GM23248 (cell line): ENCODE measurements at regions not wholly inside any gene's neighbourhood (a gene's known extent, or its start where the extent isn't known, plus 50 kb on each side); places are given as distances from the start of the nearest gene placed in this dataset.

Source experiments
- DNase-seq: peaks from one replicate; pipeline ENCODE4 v3.0.0-alpha.2; 2015
- H2AFZ ChIP-seq: fragments of 200-600 bp; sonication (generic); 2 replicates; pipeline ENCODE4 v1.6.1; 2016; ENCODE audit warnings: antibody characterized with exemption
- H3F3A ChIP-seq: fragments of 200-600 bp; sonication (generic); 2 replicates; pipeline ENCODE4 v1.6.1; 2016; ENCODE audit warnings: mild to moderate bottlenecking, antibody characterized with exemption, mixed run types; ENCODE audit not compliant: insufficient read depth
- H3K27ac ChIP-seq: fragments of 200-600 bp; sonication (generic); 2 replicates; pipeline ENCODE4 v1.5.1; 2016; ENCODE audit warnings: mild to moderate bottlenecking
- H3K27me3 ChIP-seq: fragments of 200-600 bp; sonication (generic); replicated peaks from 2 replicates; pipeline ENCODE4 v1.6.1; 2016; ENCODE audit warnings: mild to moderate bottlenecking; ENCODE audit not compliant: insufficient read depth
- H3K36me3 ChIP-seq: fragments of 200-600 bp; sonication (generic); 2 replicates; pipeline ENCODE4 v1.6.1; 2016; ENCODE audit warnings: low read depth, mild to moderate bottlenecking
- H3K4me1 ChIP-seq: fragments of 200-600 bp; sonication (generic); 2 replicates; pipeline ENCODE4 v1.6.1; 2016; ENCODE audit warnings: mild to moderate bottlenecking; ENCODE audit not compliant: insufficient read depth
- H3K4me2 ChIP-seq: fragments of 200-600 bp; sonication (generic); one replicate; pipeline ENCODE4 v1.6.1; 2016; ENCODE audit warnings: mild to moderate bottlenecking; ENCODE audit not compliant: unreplicated experiment
- H3K4me3 ChIP-seq: fragments of 200-600 bp; sonication (generic); 2 replicates; pipeline ENCODE4 v1.5.1; 2016; ENCODE audit warnings: mild to moderate bottlenecking
- H3K79me2 ChIP-seq: fragments of 200-600 bp; sonication (generic); 2 replicates; pipeline ENCODE4 v1.6.1; 2016; ENCODE audit warnings: mild to moderate bottlenecking; ENCODE audit not compliant: insufficient read depth
- H3K9ac ChIP-seq: fragments of 200-600 bp; sonication (generic); 2 replicates; pipeline ENCODE4 v1.6.1; 2016; ENCODE audit warnings: mild to moderate bottlenecking
- H3K9me2 ChIP-seq: fragments of 200-600 bp; sonication (generic); 2 replicates; pipeline ENCODE4 v1.6.1; 2016; ENCODE audit warnings: mixed run types, mild to moderate bottlenecking, moderate library complexity; ENCODE audit not compliant: insufficient read depth
- H3K9me3 ChIP-seq: fragments of 200-600 bp; sonication (generic); one replicate; pipeline ENCODE4 v1.6.1; 2017; ENCODE audit warnings: low read depth
- H4K20me1 ChIP-seq: fragments of 200-600 bp; sonication (generic); 2 replicates; pipeline ENCODE4 v1.6.0; 2016; ENCODE audit not compliant: insufficient read depth
- EZH2 ChIP-seq: fragments of 200-600 bp; sonication (generic); IDR thresholded peaks from 2 replicates; pipeline ENCODE4 v1.6.1; 2018; ENCODE audit warnings: antibody characterized with exemption, mild to moderate bottlenecking; ENCODE audit not compliant: insufficient read depth, poor library complexity, severe bottlenecking
- EZH2phosphoT487 ChIP-seq: fragments of 200-600 bp; sonication (generic); IDR thresholded peaks from 2 replicates; pipeline ENCODE4 v1.6.1; 2018; ENCODE audit warnings: antibody characterized with exemption, moderate library complexity, mild to moderate bottlenecking, low read depth; ENCODE audit not compliant: insufficient read depth
- WGBS, 2 experiments: methylation state at CpG; one replicate each; pipeline ENCODE4 v1.1.6; 2015 to 2017; ENCODE audit warnings: low lambda C conversion rate in 2 of 2, low coverage in 1 of 2; ENCODE audit errors: missing lambda C conversion rate in 2 of 2; 5-methylcytosine and 5-hydroxymethylcytosine counted together
- in situ Hi-C: fragments of 300-500 bp; cut with MboI; formaldehyde crosslinking; loops from 2 replicates; pipeline ENCODE4 v1.15.0; 2020

- H3K36me3 ChIP-seq, result no peaks in the 10 kb centered on the region
- in situ Hi-C loops, result no loop called here
- no peak for DNase-seq
- H3K9me2 ChIP-seq, result no peaks in the 10 kb centered on the region
- H3K9me3 ChIP-seq, result no peaks in the 10 kb centered on the region
- WGBS, 2 experiments, result 20 to 26% methylated on average over 4 of the region's 4 CpGs
- no peak overlapping the region for H3K4me2 ChIP-seq
- no peak overlapping the region for H2AFZ ChIP-seq
- no peak overlapping the region for H3K27ac ChIP-seq
- no peaks in the 10 kb centered on the region for H3K27me3 ChIP-seq
- no peaks in the 10 kb centered on the region for H3K79me2 ChIP-seq
- no peak overlapping the region for H3K4me3 ChIP-seq
- no peak overlapping the region for H3K9ac ChIP-seq
- no peaks in the 10 kb centered on the region for H3K4me1 ChIP-seq
- no peaks in the 10 kb centered on the region for H3F3A ChIP-seq
- no peaks in the 10 kb centered on the region for H4K20me1 ChIP-seq
- TF ChIP-seq EZH2, result no peak
Measured at GRCh38 chr18:73292156-73292555, 424.4 kb upstream of the NETO1 start.

GRCh38 chr18:73288813-73289212 is 421.0 kb upstream of the NETO1 start:
- no peaks in the 10 kb centered on the region for H3K9me3 ChIP-seq
- no peaks in the 10 kb centered on the region for H3K4me1 ChIP-seq
- no peak overlapping the region for H2AFZ ChIP-seq
- H3K27ac ChIP-seq, result no peak overlapping the region
- no peak overlapping the region for H3K4me2 ChIP-seq
- H3F3A ChIP-seq, result no peaks in the 10 kb centered on the region
- TF ChIP-seq EZH2phosphoT487, result no peak
- no peak for TF ChIP-seq EZH2
- DNase-seq, result no peak
- H3K9me2 ChIP-seq, result no peaks in the 10 kb centered on the region
- WGBS, 2 experiments, result 61 to 66% methylated on average over 3 of the region's 3 CpGs
- in situ Hi-C loops, result no loop called here
- H3K36me3 ChIP-seq, result no peaks in the 10 kb centered on the region
- H3K9ac ChIP-seq, result no peak overlapping the region
- H4K20me1 ChIP-seq, result no peaks in the 10 kb centered on the region
- H3K79me2 ChIP-seq, result no peaks in the 10 kb centered on the region
- H3K4me3 ChIP-seq, result no peak overlapping the region
- no peaks in the 10 kb centered on the region for H3K27me3 ChIP-seq

- Histone ChIP-seq H3K4me2 (no peak overlapping the region), H3K9me2 (no peaks in the 10 kb centered on the region), H3K9ac (no peak overlapping the region), H3K27ac (no peak overlapping the region), H3F3A (no peaks in the 10 kb centered on the region), H3K27me3 (no peaks in the 10 kb centered on the region), H3K9me3 (no peaks in the 10 kb centered on the region), H3K4me1 (no peaks in the 10 kb centered on the region), H3K36me3 (no peaks in the 10 kb centered on the region), H4K20me1 (no peaks in the 10 kb centered on the region), H3K4me3 (no peak overlapping the region), H2AFZ (no peak overlapping the region), H3K79me2 (no peaks in the 10 kb centered on the region)
- no peak for DNase-seq
- no peak for TF ChIP-seq EZH2
- in situ Hi-C loops, result no loop called here
- WGBS, 2 experiments, result 42 to 49% methylated on average over 5 of the region's 5 CpGs
Measured at GRCh38 chr18:73286584-73286983, 418.8 kb upstream of the NETO1 start.

- WGBS, 2 experiments, result 49 to 50% methylated on average over 5 of the region's 5 CpGs
- no peaks in the 10 kb centered on the region for H3K9me3 ChIP-seq
- no peak for DNase-seq
Measured at GRCh38 chr18:73283788-73284187, 416.0 kb upstream of the NETO1 start.

GRCh38 chr18:73283032-73283431 is 415.2 kb upstream of the NETO1 start:
- Histone ChIP-seq H2AFZ (no peak overlapping the region), H3K9ac (no peak overlapping the region), H3K27me3 (no peaks in the 10 kb centered on the region), H3K9me3 (no peaks in the 10 kb centered on the region), H3K9me2 (no peaks in the 10 kb centered on the region), H4K20me1 (no peaks in the 10 kb centered on the region), H3K36me3 (no peaks in the 10 kb centered on the region), H3F3A (no peaks in the 10 kb centered on the region), H3K4me1 (no peaks in the 10 kb centered on the region), H3K4me3 (no peak overlapping the region), H3K79me2 (no peaks in the 10 kb centered on the region), H3K4me2 (no peak overlapping the region), H3K27ac (no peak overlapping the region)
- no peak for DNase-seq
- 52 to 78% methylated on average over 2 of the region's 2 CpGs for WGBS, 2 experiments
- TF ChIP-seq EZH2phosphoT487 (no peak), EZH2 (no peak)
- in situ Hi-C loops, result no loop called here

More at GRCh38 chr18:73283788-73284187, 416.0 kb upstream of the NETO1 start:
- Histone ChIP-seq H3K27me3 (no peaks in the 10 kb centered on the region), H3K36me3 (no peaks in the 10 kb centered on the region), H3K4me3 (no peak overlapping the region), H3K4me1 (no peaks in the 10 kb centered on the region), H4K20me1 (no peaks in the 10 kb centered on the region), H3K79me2 (no peaks in the 10 kb centered on the region), H3K9me2 (no peaks in the 10 kb centered on the region), H3F3A (no peaks in the 10 kb centered on the region), H3K27ac (no peak overlapping the region), H3K4me2 (no peak overlapping the region), H2AFZ (no peak overlapping the region), H3K9ac (no peak overlapping the region)
- in situ Hi-C loops, result no loop called here
- TF ChIP-seq EZH2, result no peak
- no peak for TF ChIP-seq EZH2phosphoT487
